ENCODE measurements at regions not wholly inside any gene's neighbourhood (a gene's known extent, or its start where the extent isn't known, plus 50 kb on each side); places are given as distances from the start of the nearest gene placed in this dataset.
A peak's percentile ranks its signal among the peaks of the same experiment; 100 is the strongest.
"Not testable (repeated sequence)": the region's sequence is repeated elsewhere in the genome, so short reads cannot be mapped to it uniquely, and the experiment has no call there.

- DNase-seq (ENCODE audit: low spot score) = no peak
These were observed 207.9 kb downstream of the ICOS start for GRCh38 chr2:204144492-204144891.

GRCh38 chr2:204145263-204145751, 208.7 kb downstream of the ICOS start:
- peak; percentile 82 for DNase-seq (ENCODE audit: low spot score)

- DNase-seq (ENCODE audit: low spot score) = no peak
These were observed 209.2 kb downstream of the ICOS start for GRCh38 chr2:204145791-204146190.

GRCh38 chr2:204147040-204147439, 210.5 kb downstream of the ICOS start:
- DNase-seq (ENCODE audit: low spot score) = not testable (repeated sequence)

GRCh38 chr2:204150721-204151120, 214.2 kb downstream of the ICOS start:
- DNase-seq (ENCODE audit: low spot score) = no peak

- DNase-seq (ENCODE audit: low spot score) = no peak
These were observed 216.1 kb downstream of the ICOS start for GRCh38 chr2:204152616-204153015.

- DNase-seq (ENCODE audit: low spot score) = no peak
These were observed 218.3 kb downstream of the ICOS start for GRCh38 chr2:204154863-204155262.

GRCh38 chr2:204156456-204156855, 219.9 kb downstream of the ICOS start:
- DNase-seq (ENCODE audit: low spot score) = no peak

- no peak for DNase-seq (ENCODE audit: low spot score)
These were observed 221.1 kb downstream of the ICOS start for GRCh38 chr2:204157684-204158083.

GRCh38 chr2:204159526-204159925, 223.0 kb downstream of the ICOS start:
- no peak for DNase-seq (ENCODE audit: low spot score)

GRCh38 chr2:204160989-204161388, 224.4 kb downstream of the ICOS start:
- no peak for DNase-seq (ENCODE audit: low spot score)

GRCh38 chr2:204161886-204162285, 225.3 kb downstream of the ICOS start:
- no peak for DNase-seq (ENCODE audit: low spot score)

GRCh38 chr2:204166961-204167360, 230.4 kb downstream of the ICOS start:
- DNase-seq (ENCODE audit: low spot score) = no peak

- DNase-seq (ENCODE audit: low spot score) = not testable (repeated sequence)
These were observed 231.1 kb downstream of the ICOS start for GRCh38 chr2:204167670-204168069.

- DNase-seq (ENCODE audit: low spot score) = no peak
These were observed 233.8 kb downstream of the ICOS start for GRCh38 chr2:204170411-204170810.

- no peak for DNase-seq (ENCODE audit: low spot score)
These were observed 235.0 kb downstream of the ICOS start for GRCh38 chr2:204171432-204172144.

GRCh38 chr2:204172145-204172600, 235.6 kb downstream of the ICOS start:
- no peak for DNase-seq (ENCODE audit: low spot score)

GRCh38 chr2:204174034-204174433, 237.5 kb downstream of the ICOS start:
- no peak for DNase-seq (ENCODE audit: low spot score)

- DNase-seq (ENCODE audit: low spot score) = no peak
These were observed 239.1 kb downstream of the ICOS start for GRCh38 chr2:204175552-204176271.

GRCh38 chr2:204176306-204176705, 239.7 kb downstream of the ICOS start:
- DNase-seq (ENCODE audit: low spot score) = no peak

GRCh38 chr2:204177251-204177976, 240.9 kb downstream of the ICOS start:
- no peak for DNase-seq (ENCODE audit: low spot score)

- DNase-seq (ENCODE audit: low spot score) = peak; percentile 3
These were observed 241.5 kb downstream of the ICOS start for GRCh38 chr2:204177977-204178522.

Measured in pons (tissue), 1 donor.